H1 (cell line): ENCODE measurements at regions not wholly inside any gene's neighbourhood (a gene's known extent, or its start where the extent isn't known, plus 50 kb on each side); places are given as distances from the start of the nearest gene placed in this dataset.

ENCODE experiments used
- CTCF ChIA-PET: fragments of 300-600 bp; sonication (Branson Sonifier 250); formaldehyde crosslinking; loops from one replicate; lab custom pipeline; 2021; ENCODE audit not compliant: partially characterized antibody; lab: Charles Lee
- POLR2A ChIA-PET: fragments of 300-600 bp; sonication (Branson Sonifier 250); formaldehyde crosslinking; loops from one replicate; lab custom pipeline; 2021; ENCODE audit warnings: inconsistent platforms; ENCODE audit not compliant: partially characterized antibody; lab: Charles Lee
- DNase-seq, 2 experiments: peaks; one replicate each; pipeline versions ENCODE4 v3.0.0 to v3.0.0-alpha.2; 2010 to 2022; ENCODE audit warnings: low spot score in 2 of 2, low read depth in 1 of 2, mixed read lengths in 1 of 2
- FAIRE-seq: peaks from 2 replicates; lab custom pipeline; 2011; peaks lifted over from hg19 to GRCh38; lab: Jason Lieb, UNC
- H2AFZ ChIP-seq: 2 replicates; pipeline ENCODE4 v1.8.1; 2012; ENCODE audit warnings: low read length, inconsistent platforms
- H2AK5ac ChIP-seq: 2 replicates; pipeline ENCODE4 v1.6.1; 2013; ENCODE audit warnings: low read depth, low read length
- H2BK120ac ChIP-seq: replicated peaks from 2 replicates; pipeline ENCODE3; 2013; ENCODE audit warnings: low read depth, low read length, inconsistent platforms
- H2BK12ac ChIP-seq: 2 replicates; pipeline ENCODE4 v1.6.1; 2013; ENCODE audit warnings: low read depth, low read length
- H2BK15ac ChIP-seq: 2 replicates; pipeline ENCODE4 v1.6.1; 2013; ENCODE audit warnings: low read length
- H2BK20ac ChIP-seq: 2 replicates; pipeline ENCODE4 v1.6.1; 2013; ENCODE audit warnings: low read length
- H2BK5ac ChIP-seq: 2 replicates; pipeline ENCODE4 v1.6.1; 2013; ENCODE audit warnings: low read depth, low read length
- H3K14ac ChIP-seq: 2 replicates; pipeline ENCODE4 v1.6.1; 2013; ENCODE audit warnings: inconsistent platforms; ENCODE audit not compliant: insufficient read length
- H3K18ac ChIP-seq: 2 replicates; pipeline ENCODE4 v1.6.1; 2013; ENCODE audit warnings: low read length; ENCODE audit errors: extremely low read depth
- H3K23ac ChIP-seq: 2 replicates; pipeline ENCODE4 v1.6.1; 2013; ENCODE audit warnings: inconsistent platforms; ENCODE audit not compliant: insufficient read length
- H3K23me2 ChIP-seq: 2 replicates; pipeline ENCODE4 v1.6.1; 2013; ENCODE audit warnings: low read depth, low read length
- H3K27ac ChIP-seq: 2 replicates; pipeline ENCODE4 v1.6.1; 2011; ENCODE audit warnings: low read depth, low read length, inconsistent platforms
- H3K27me3 ChIP-seq, 4 experiments: replicated peaks in 1 of 4; 1 replicate in 1 of 4; 2 replicates in 3 of 4; pipeline versions ENCODE4 v1.6.1 to v1.8.1; 2011 to 2013; ENCODE audit warnings: low read length in 3 of 4, mild to moderate bottlenecking in 3 of 4, inconsistent platforms in 2 of 4, mixed read lengths in 2 of 4, moderate library complexity in 1 of 4; ENCODE audit not compliant: control insufficient read depth in 3 of 4, insufficient read depth in 3 of 4; ENCODE audit errors: extremely low read depth in 1 of 4
- H3K36me3 ChIP-seq, 4 experiments: 2 replicates each; pipeline versions ENCODE4 v1.6.1 to v1.8.1; 2011 to 2013; ENCODE audit warnings: mild to moderate bottlenecking in 4 of 4, low read length in 3 of 4, moderate library complexity in 2 of 4, control low read depth in 1 of 4, inconsistent platforms in 1 of 4; ENCODE audit not compliant: insufficient read depth in 4 of 4, control insufficient read depth in 2 of 4
- H3K4ac ChIP-seq: replicated peaks from 2 replicates; pipeline ENCODE3; 2013; ENCODE audit warnings: low read length, low read depth, mixed read lengths, inconsistent platforms; ENCODE audit not compliant: insufficient read length
- H3K4me1 ChIP-seq, 4 experiments: replicated peaks in 1 of 4; 1 replicate in 1 of 4; 2 replicates in 3 of 4; pipeline versions ENCODE4 v1.6.1 to v1.8.1; 2011 to 2013; ENCODE audit warnings: low read length in 3 of 4, inconsistent platforms in 2 of 4, mixed read lengths in 1 of 4; ENCODE audit not compliant: insufficient read depth in 4 of 4, control insufficient read depth in 3 of 4
- H3K4me2 ChIP-seq, 2 experiments: 2 replicates each; pipeline versions ENCODE4 v1.6.1 to v1.8.1; 2011 to 2013; ENCODE audit warnings: low read depth in 2 of 2, low read length in 2 of 2, control low read depth in 1 of 2, inconsistent platforms in 1 of 2, mild to moderate bottlenecking in 1 of 2; ENCODE audit not compliant: insufficient read depth in 1 of 2
- H3K4me3 ChIP-seq, 4 experiments: fragments of 200-600, 300-600 bp in 1 of 4; sonication (generic), shearing (Covaris generic), sonication (Bioruptor Twin) in 1 of 4; 2 replicates each; pipeline versions ENCODE4 v1.5.1 to v1.8.1; 2011 to 2016; ENCODE audit warnings: low read length in 4 of 4, low read depth in 3 of 4, control low read depth in 2 of 4, inconsistent platforms in 2 of 4, mild to moderate bottlenecking in 2 of 4, mixed read lengths in 1 of 4, moderate library complexity in 1 of 4; ENCODE audit not compliant: insufficient read depth in 2 of 4; ENCODE audit errors: extremely low read depth in 1 of 4
- H3K56ac ChIP-seq: replicated peaks from 2 replicates; pipeline ENCODE3; 2013; ENCODE audit warnings: low read depth, mild to moderate bottlenecking, mixed read lengths, low read length, inconsistent platforms; ENCODE audit not compliant: insufficient read length
- H3K79me1 ChIP-seq: 2 replicates; pipeline ENCODE4 v1.6.1; 2013; ENCODE audit warnings: low read depth, low read length, control low read depth
- H3K79me2 ChIP-seq, 2 experiments: 2 replicates each; pipeline versions ENCODE4 v1.6.1 to v1.8.1; 2012 to 2013; ENCODE audit warnings: low read length in 2 of 2, mild to moderate bottlenecking in 2 of 2, inconsistent platforms in 1 of 2; ENCODE audit not compliant: insufficient read depth in 2 of 2, control insufficient read depth in 1 of 2
- H3K9ac ChIP-seq, 4 experiments: replicated peaks in 1 of 4; 1 replicate in 1 of 4; 2 replicates in 3 of 4; pipeline versions ENCODE4 v1.6.1 to v1.8.1; 2011 to 2013; ENCODE audit warnings: low read depth in 3 of 4, low read length in 3 of 4, control low read depth in 2 of 4, mild to moderate bottlenecking in 2 of 4, moderate library complexity in 2 of 4, inconsistent platforms in 1 of 4; ENCODE audit errors: extremely low read depth in 1 of 4
- H3K9me3 ChIP-seq, 2 experiments: 2 replicates each; pipeline versions ENCODE4 v1.6.1 to v1.8.1; 2012 to 2013; ENCODE audit warnings: mild to moderate bottlenecking in 2 of 2, moderate library complexity in 2 of 2, control low read depth in 1 of 2, inconsistent platforms in 1 of 2, low read depth in 1 of 2, low read length in 1 of 2, mixed read lengths in 1 of 2; ENCODE audit not compliant: insufficient read depth in 2 of 2
- H4K20me1 ChIP-seq, 2 experiments: replicated peaks in 1 of 2; 2 replicates each; pipeline versions ENCODE3 to v1.8.1; 2011 to 2013; ENCODE audit warnings: inconsistent platforms in 2 of 2, low read length in 2 of 2, mild to moderate bottlenecking in 1 of 2; ENCODE audit not compliant: insufficient read depth in 2 of 2, control insufficient read depth in 1 of 2
- H4K5ac ChIP-seq: 2 replicates; pipeline ENCODE4 v1.6.1; 2013; ENCODE audit warnings: low read length, low read depth, mixed read lengths, inconsistent platforms; ENCODE audit not compliant: insufficient read length
- H4K8ac ChIP-seq: 2 replicates; pipeline ENCODE4 v1.8.0; 2013; ENCODE audit warnings: mild to moderate bottlenecking, moderate library complexity, low read length, inconsistent platforms; ENCODE audit not compliant: insufficient read depth; ENCODE audit errors: extremely low read depth
- H4K91ac ChIP-seq: replicated peaks from 2 replicates; pipeline ENCODE3; 2013; ENCODE audit warnings: low read length, mixed read lengths, inconsistent platforms; ENCODE audit not compliant: insufficient read length
- ASH2L ChIP-seq: fragments of 200-600, 300-600 bp; sonication (generic); IDR thresholded peaks from one replicate; pipeline ENCODE4 v1.7.1; 2017; ENCODE audit warnings: low read length
- BCL11A ChIP-seq, 2 experiments: IDR thresholded peaks; one replicate each; pipeline ENCODE4 v1.6.1; 2011; ENCODE audit warnings: low read depth in 2 of 2, low read length in 2 of 2, mild to moderate bottlenecking in 2 of 2
- CHD1 ChIP-seq: IDR thresholded peaks from 2 replicates; pipeline ENCODE4 v1.6.1; 2012; ENCODE audit warnings: low read depth, low read length, improper control_type of control experiment
- CTBP2 ChIP-seq: IDR thresholded peaks from 2 replicates; pipeline ENCODE4 v1.7.0; 2011; ENCODE audit warnings: borderline replicate concordance, mild to moderate bottlenecking, moderate library complexity, mixed read lengths, low read length; ENCODE audit not compliant: insufficient read depth, insufficient read length
- HDAC6 ChIP-seq: IDR thresholded peaks from one replicate; pipeline ENCODE4 v1.7.1; 2012; ENCODE audit warnings: low read depth, mild to moderate bottlenecking, inconsistent platforms, low read length, moderate library complexity
- KDM1A ChIP-seq: fragments of 200-600, 300-600 bp; sonication (generic); IDR thresholded peaks from 2 replicates; pipeline ENCODE4 v1.7.1; 2016; ENCODE audit warnings: mild to moderate bottlenecking, low read length, borderline replicate concordance
- KDM5A ChIP-seq: fragments of 200-600 bp; IDR thresholded peaks from 2 replicates; pipeline ENCODE4 v1.7.1; 2012; ENCODE audit warnings: mild to moderate bottlenecking, low read length, inconsistent platforms, mixed read lengths
- MAFK ChIP-seq: IDR thresholded peaks from 2 replicates; pipeline ENCODE4 v1.6.1; 2012; ENCODE audit warnings: low read depth, mild to moderate bottlenecking, improper control_type of control experiment, low read length
- POU5F1 ChIP-seq: IDR thresholded peaks from 2 replicates; pipeline ENCODE4 v1.6.1; 2011; ENCODE audit warnings: low read depth, mild to moderate bottlenecking, low read length, moderate library complexity
- RXRA ChIP-seq: IDR thresholded peaks from 2 replicates; pipeline ENCODE4 v1.6.1; 2011; ENCODE audit warnings: low read depth, mild to moderate bottlenecking, low read length, moderate library complexity; ENCODE audit not compliant: insufficient read depth
- TAF7 ChIP-seq: optimal IDR thresholded peaks from 2 replicates; pipeline ENCODE3; 2011; ENCODE audit warnings: low read depth, mild to moderate bottlenecking, inconsistent platforms, low read length, moderate library complexity, borderline replicate concordance
- WGBS, 2 experiments: shearing (Covaris generic) in 1 of 2; methylation state at CpG; one replicate each; pipeline versions ENCODE4 v1.1.6 to v1.1.7; 2013 to 2015; ENCODE audit warnings: low lambda C conversion rate in 2 of 2, mixed read lengths in 2 of 2, inconsistent platforms in 1 of 2, low coverage in 1 of 2, missing lambda C conversion rate in 1 of 2; ENCODE audit not compliant: insufficient replicate concordance in 2 of 2, insufficient coverage in 1 of 2, insufficient read length in 1 of 2; ENCODE audit errors: extremely low coverage in 1 of 2, missing lambda C conversion rate in 1 of 2; 5-methylcytosine and 5-hydroxymethylcytosine counted together
- TF ChIP-seq, protein P1 (sequence below): IDR thresholded peaks from 2 replicates; pipeline ENCODE4 v1.6.1; 2012; ENCODE audit warnings: inconsistent platforms
- TF ChIP-seq, protein P2 (sequence below): IDR thresholded peaks from 2 replicates; pipeline ENCODE4 v1.6.1; 2012; ENCODE audit warnings: low read length, inconsistent platforms

DNA sequence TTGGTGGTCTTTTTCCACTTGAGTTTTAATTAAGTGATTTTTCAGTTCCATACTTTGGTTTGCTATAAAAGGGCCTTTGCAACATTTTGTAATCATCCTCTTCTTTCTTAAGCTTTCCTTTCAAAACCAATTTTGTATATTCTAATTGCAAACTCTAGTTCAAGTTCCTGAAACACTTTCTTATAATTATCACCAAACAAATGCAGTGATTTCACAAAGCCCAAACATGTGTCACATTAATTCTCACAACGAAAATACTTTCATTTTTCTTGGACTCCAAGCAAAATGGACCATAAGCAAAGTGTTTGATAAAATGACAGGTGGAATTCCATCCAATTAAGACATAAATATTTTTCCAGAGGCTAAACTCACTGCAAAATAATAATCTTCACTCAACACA is 188.2 kb upstream of the IRX5 start:
- Histone ChIP-seq H2BK120ac (no peak overlapping the region), H2BK12ac (no peak overlapping the region), H3K9me3 (no peaks in the 10 kb centered on the region), H2AFZ (no peak overlapping the region), H4K91ac (no peak overlapping the region), H3K14ac (no peak overlapping the region), H3K56ac (no peak overlapping the region), H3K4me3 (no peak overlapping the region), H3K18ac (no peak overlapping the region), H3K79me2 (no peaks in the 10 kb centered on the region), H4K20me1 (no peaks in the 10 kb centered on the region), H3K23ac (no peak overlapping the region), H3K4ac (no peak overlapping the region), H2BK5ac (no peak overlapping the region), H2AK5ac (no peak overlapping the region), H4K8ac (no peak overlapping the region), H3K4me1 (no peaks in the 10 kb centered on the region), H3K27me3 (no peaks in the 10 kb centered on the region), H3K9ac (no peak overlapping the region), H4K5ac (no peak overlapping the region), H3K27ac (no peak overlapping the region), H3K23me2 (no peaks in the 10 kb centered on the region), H3K36me3 (no peaks in the 10 kb centered on the region), H3K4me2 (no peak overlapping the region), H2BK20ac (no peak overlapping the region), H2BK15ac (no peak overlapping the region), H3K79me1 (no peaks in the 10 kb centered on the region)
- ChIA-PET POLR2A (no interaction called here), CTCF (no interaction called here)
- no peak for DNase-seq
- WGBS, 2 experiments: 88% methylated on average over 1 of the region's 1 CpG; no CpG with 5 or more reads in 1 of the 2 experiments
- FAIRE-seq: no peak
- no peak for TF ChIP-seq TAF7
- no peak for TF ChIP-seq KDM5A
- TF ChIP-seq POU5F1: no peak
- TF ChIP-seq ASH2L: no peak
- TF ChIP-seq, protein P1, sequence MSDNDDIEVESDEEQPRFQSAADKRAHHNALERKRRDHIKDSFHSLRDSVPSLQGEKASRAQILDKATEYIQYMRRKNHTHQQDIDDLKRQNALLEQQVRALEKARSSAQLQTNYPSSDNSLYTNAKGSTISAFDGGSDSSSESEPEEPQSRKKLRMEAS: no peak
- TF ChIP-seq HDAC6: no peak
- TF ChIP-seq, protein P2, sequence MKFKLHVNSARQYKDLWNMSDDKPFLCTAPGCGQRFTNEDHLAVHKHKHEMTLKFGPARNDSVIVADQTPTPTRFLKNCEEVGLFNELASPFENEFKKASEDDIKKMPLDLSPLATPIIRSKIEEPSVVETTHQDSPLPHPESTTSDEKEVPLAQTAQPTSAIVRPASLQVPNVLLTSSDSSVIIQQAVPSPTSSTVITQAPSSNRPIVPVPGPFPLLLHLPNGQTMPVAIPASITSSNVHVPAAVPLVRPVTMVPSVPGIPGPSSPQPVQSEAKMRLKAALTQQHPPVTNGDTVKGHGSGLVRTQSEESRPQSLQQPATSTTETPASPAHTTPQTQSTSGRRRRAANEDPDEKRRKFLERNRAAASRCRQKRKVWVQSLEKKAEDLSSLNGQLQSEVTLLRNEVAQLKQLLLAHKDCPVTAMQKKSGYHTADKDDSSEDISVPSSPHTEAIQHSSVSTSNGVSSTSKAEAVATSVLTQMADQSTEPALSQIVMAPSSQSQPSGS: no peak
- no peak for TF ChIP-seq CTBP2
- TF ChIP-seq RXRA: no peak
- no peak for TF ChIP-seq BCL11A (IDR thresholded peaks at IDR 0.05; ENCODE audit: low read depth in 2 of 2, low read length in 2 of 2)
- TF ChIP-seq MAFK: no peak
- TF ChIP-seq CHD1: no peak
- TF ChIP-seq KDM1A: no peak
